HL-60 (cell line): ENCODE measurements at regions not wholly inside any gene's neighbourhood (a gene's known extent, or its start where the extent isn't known, plus 50 kb on each side); places are given as distances from the start of the nearest gene placed in this dataset.

Experiments
- DNase-seq, 2 experiments: peaks; one replicate each; pipeline ENCODE4 v3.0.0-alpha.2; 2010 to 2020; ENCODE audit warnings: low read depth in 1 of 2, low spot score in 1 of 2
- H3K27ac ChIP-seq: fragments of 250-450 bp; sonication (Bioruptor Pico); replicated peaks from 2 replicates; pipeline ENCODE4 v1.5.1; 2020; ENCODE audit warnings: mild to moderate bottlenecking, moderate library complexity
- H3K27me3 ChIP-seq: fragments of 250-450 bp; sonication (Bioruptor Pico); 2 replicates; pipeline ENCODE4 v1.5.1; 2021; ENCODE audit warnings: mild to moderate bottlenecking, moderate library complexity; ENCODE audit not compliant: insufficient read depth, poor library complexity, severe bottlenecking
- H3K4me3 ChIP-seq: replicated peaks from 2 replicates; pipeline ENCODE4 v1.5.1; 2011; ENCODE audit warnings: mild to moderate bottlenecking, control low read depth, low read length; ENCODE audit not compliant: insufficient read depth
- CTCF ChIP-seq: IDR thresholded peaks from one replicate; pipeline ENCODE4 v1.5.1; 2011; ENCODE audit warnings: low read length, control low read depth, inconsistent platforms; ENCODE audit not compliant: insufficient read depth
- GABPA ChIP-seq: IDR thresholded peaks from 2 replicates; pipeline ENCODE4 v1.6.1; 2012; ENCODE audit warnings: low read depth
- POLR2AphosphoS5 ChIP-seq: IDR thresholded peaks from 2 replicates; pipeline ENCODE4 v1.6.1; 2012; ENCODE audit warnings: low read depth
- REST ChIP-seq: IDR thresholded peaks from 2 replicates; pipeline ENCODE4 v1.6.1; 2012; ENCODE audit warnings: low read depth; ENCODE audit not compliant: insufficient replicate concordance
- SPI1 ChIP-seq: IDR thresholded peaks from 2 replicates; pipeline ENCODE4 v1.6.1; 2012; ENCODE audit warnings: low read depth, mild to moderate bottlenecking, borderline replicate concordance

- Histone ChIP-seq H3K4me3 (no peak overlapping the region), H3K27ac (no peak overlapping the region), H3K27me3 (peaks cover 9% of the 10 kb centered on the region)
- no peak for TF ChIP-seq REST
- TF ChIP-seq CTCF = no peak
- TF ChIP-seq POLR2AphosphoS5 = no peak
- TF ChIP-seq SPI1 = no peak
- no peak for TF ChIP-seq GABPA
- no peak for DNase-seq
Observed at GRCh38 chr13:44278166-44278565, 95.5 kb upstream of the SERP2 start.

- Histone ChIP-seq H3K27ac (no peak overlapping the region), H3K27me3 (peaks cover 9% of the 10 kb centered on the region), H3K4me3 (no peak overlapping the region)
- TF ChIP-seq REST (no peak), GABPA (no peak), POLR2AphosphoS5 (no peak), SPI1 (no peak)
- DNase-seq = no peak
Observed at GRCh38 chr13:44280456-44280855, 93.2 kb upstream of the SERP2 start.

- TF ChIP-seq CTCF (no peak), REST (no peak), GABPA (no peak), SPI1 (no peak), POLR2AphosphoS5 (no peak)
- H3K27ac ChIP-seq = no peak overlapping the region
- no peak overlapping the region for H3K4me3 ChIP-seq
- peaks cover 9% of the 10 kb centered on the region for H3K27me3 ChIP-seq
- no peak for DNase-seq
Observed at GRCh38 chr13:44281252-44282000, 92.2 kb upstream of the SERP2 start.
